ENCODE measurements at regions not wholly inside any gene's neighbourhood (a gene's known extent, or its start where the extent isn't known, plus 50 kb on each side); places are given as distances from the start of the nearest gene placed in this dataset.

GRCh38 chr7:155182406-155182970 lies 112.4 kb downstream of the HTR5A start:
- Histone ChIP-seq H3K4me2 (ENCODE audit: insufficient read depth, low read length) (no peak overlapping the region), H3K4me3 (replicated peaks in 1 of 3; ENCODE audit: insufficient read depth in 1 of 3, low read depth in 1 of 3, low read length in 3 of 3) (no peak overlapping the region), H3K27me3 (ENCODE audit: control insufficient read depth in 2 of 2, insufficient read depth in 2 of 2, low read length in 2 of 2) (no peaks in the 10 kb centered on the region), H3K9me1 (replicated peaks; ENCODE audit: control insufficient read depth, extremely low read depth, insufficient read depth, low read length) (no peaks in the 10 kb centered on the region), H4K20me1 (replicated peaks; ENCODE audit: control insufficient read depth, extremely low read depth, insufficient read depth, low read length) (no peaks in the 10 kb centered on the region), H3K4me1 (ENCODE audit: control insufficient read depth, extremely low read depth, insufficient read depth, low read length) (no peaks in the 10 kb centered on the region), H3K9ac (replicated peaks; ENCODE audit: extremely low read depth, insufficient read depth, low read length) (no peak overlapping the region), H3K9me3 (replicated peaks; ENCODE audit: control insufficient read depth, insufficient read depth, low read length) (peaks cover 5% of the 10 kb centered on the region), H3K27ac (ENCODE audit: insufficient read depth, low read depth, low read length) (no peak overlapping the region), H3K36me3 (ENCODE audit: control insufficient read depth in 2 of 2, extremely low read depth in 1 of 2, insufficient read depth in 2 of 2, low read length in 2 of 2) (no peaks in the 10 kb centered on the region), H3K79me2 (ENCODE audit: control insufficient read depth, insufficient read depth, low read length) (no peaks in the 10 kb centered on the region), H2AFZ (ENCODE audit: low read depth, low read length) (no peak overlapping the region)
- intact Hi-C loops (cut with micrococcal nuclease) = no loop called here
- BruUV-seq (replicated peaks) = no TSS peak
- ChIA-PET POLR2A (no interaction called here), CTCF (no interaction called here)
- TF ChIP-seq MYC (IDR thresholded peaks at IDR 0.05; ENCODE audit: low read depth, low read length) (no peak), MAX (IDR thresholded peaks at IDR 0.05; ENCODE audit: insufficient read depth, insufficient read length) (no peak), CTCF (IDR thresholded peaks at IDR 0.05; ENCODE audit: extremely low read depth in 1 of 2, insufficient read depth in 1 of 2, low read depth in 1 of 2, low read length in 2 of 2) (no peak), JUN (IDR thresholded peaks at IDR 0.05; ENCODE audit: borderline replicate concordance, insufficient read depth, insufficient read length, low read depth) (no peak), POLR2AphosphoS5 (IDR thresholded peaks at IDR 0.05; ENCODE audit: insufficient read depth, low read depth, low read length) (no peak), POLR2A (IDR thresholded peaks at IDR 0.05; ENCODE audit: low read depth, low read length) (no peak), GATA2 (IDR thresholded peaks at IDR 0.05; ENCODE audit: insufficient read depth, insufficient read length, low read depth, low read length) (no peak), EZH2 (IDR thresholded peaks at IDR 0.05; ENCODE audit: borderline replicate concordance, low read depth, low read length, severe bottlenecking) (no peak), FOS (IDR thresholded peaks at IDR 0.05; ENCODE audit: borderline replicate concordance, insufficient read depth, low read length) (no peak)
- FAIRE-seq (no peak), DNase-seq (ENCODE audit: low read depth, low spot score) (no peak)
- dilution Hi-C loops (cut with MboI; ENCODE audit: extremely low pct_ligation_motif_present, low sequenced_read_pairs) = loop anchor here (25.0 kb wide), 1 partner anchor 155 kb away; no protein-coding TSS in a partner anchor
